ENCODE measurements at regions not wholly inside any gene's neighbourhood (a gene's known extent, or its start where the extent isn't known, plus 50 kb on each side); places are given as distances from the start of the nearest gene placed in this dataset.

GRCh38 chr1:47655521-47656300, 217.9 kb downstream of the FOXD2 start:
- H3K9me3 ChIP-seq: no peaks in the 10 kb centered on the region
- TF ChIP-seq POLR2AphosphoS5 (IDR thresholded peaks at IDR 0.05): no peak
- TF ChIP-seq CTCF (IDR thresholded peaks at IDR 0.05): no peak
- TF ChIP-seq EP300 (IDR thresholded peaks at IDR 0.05): no peak
- no peak for TF ChIP-seq POLR2A (IDR thresholded peaks at IDR 0.05)
- peaks cover 33% of the 10 kb centered on the region for H3K27me3 ChIP-seq
- H3K27ac ChIP-seq: peak overlapping the region in 1 of 4 donors; percentile 7
- 73 to 85% methylated on average over 2 to 5 of the region's 5 CpGs for WGBS, 2 donors (ENCODE audit: low coverage in 1 of 2)
- ATAC-seq: no peak
- H3K4me1 ChIP-seq: no peaks in the 10 kb centered on the region
- H3K4me3 ChIP-seq: no peak overlapping the region
- H3K36me3 ChIP-seq: no peaks in the 10 kb centered on the region

GRCh38 chr1:47656719-47657685, 219.2 kb downstream of the FOXD2 start:
- ATAC-seq: peak; percentile 31
- H3K4me3 ChIP-seq: no peak overlapping the region
- peak overlapping the region in 2 of 4 donors; percentile 38 to 43 for H3K27ac ChIP-seq
- WGBS, 2 donors (ENCODE audit: low coverage in 1 of 2): 56 to 79% methylated on average over 7 to 11 of the region's 18 CpGs
- H3K9me3 ChIP-seq: no peaks in the 10 kb centered on the region
- TF ChIP-seq POLR2AphosphoS5 (IDR thresholded peaks at IDR 0.05) (peak; percentile 22), CTCF (IDR thresholded peaks at IDR 0.05) (no peak)
- H3K27me3 ChIP-seq: peaks cover 33% of the 10 kb centered on the region
- H3K4me1 ChIP-seq: no peaks in the 10 kb centered on the region
- H3K36me3 ChIP-seq: no peaks in the 10 kb centered on the region

- ATAC-seq: no peak
- WGBS, 2 donors (ENCODE audit: low coverage in 1 of 2): 89 to 93% methylated on average over 3 to 5 of the region's 9 CpGs
- H3K27me3 ChIP-seq: peaks cover 30% of the 10 kb centered on the region
Measured at GRCh38 chr1:47658161-47658920, 220.5 kb downstream of the FOXD2 start.

GRCh38 chr1:47659146-47659545, 221.3 kb downstream of the FOXD2 start:
- 55 to 56% methylated on average over 3 to 6 of the region's 6 CpGs for WGBS, 2 donors (ENCODE audit: low coverage in 1 of 2)
- no peak for TF ChIP-seq EP300 (IDR thresholded peaks at IDR 0.05)
- Histone ChIP-seq H3K4me1 (no peaks in the 10 kb centered on the region), H3K9me3 (no peaks in the 10 kb centered on the region), H3K4me3 (no peak overlapping the region), H3K36me3 (no peaks in the 10 kb centered on the region), H3K27ac (no peak overlapping the region), H3K27me3 (peaks cover 22% of the 10 kb centered on the region)
- ATAC-seq: no peak

More at GRCh38 chr1:47658161-47658920, 220.5 kb downstream of the FOXD2 start:
- no peaks in the 10 kb centered on the region for H3K36me3 ChIP-seq
- H3K4me3 ChIP-seq: no peak overlapping the region
- no peak for TF ChIP-seq POLR2A (IDR thresholded peaks at IDR 0.05)
- no peak for TF ChIP-seq CTCF (IDR thresholded peaks at IDR 0.05)
- TF ChIP-seq POLR2AphosphoS5 (IDR thresholded peaks at IDR 0.05): no peak
- TF ChIP-seq EP300 (IDR thresholded peaks at IDR 0.05): no peak
- no peaks in the 10 kb centered on the region for H3K4me1 ChIP-seq
- H3K9me3 ChIP-seq: no peaks in the 10 kb centered on the region
- H3K27ac ChIP-seq: no peak overlapping the region

- no peaks in the 10 kb centered on the region for H3K36me3 ChIP-seq
- no peak for TF ChIP-seq POLR2AphosphoS5 (IDR thresholded peaks at IDR 0.05)
- no peak for TF ChIP-seq EP300 (IDR thresholded peaks at IDR 0.05)
- H3K27ac ChIP-seq: no peak overlapping the region
- no peak overlapping the region for H3K4me3 ChIP-seq
- 38 to 60% methylated on average over 1 of the region's 1 CpG for WGBS, 2 donors (ENCODE audit: low coverage in 1 of 2)
- no peaks in the 10 kb centered on the region for H3K9me3 ChIP-seq
- ATAC-seq: no peak
- H3K4me1 ChIP-seq: no peaks in the 10 kb centered on the region
- peaks cover 12% of the 10 kb centered on the region for H3K27me3 ChIP-seq
Measured at GRCh38 chr1:47660622-47661021, 222.8 kb downstream of the FOXD2 start.

Measured in gastroesophageal sphincter (tissue), 4 donors.